ENCODE measurements at regions not wholly inside any gene's neighbourhood (a gene's known extent, or its start where the extent isn't known, plus 50 kb on each side); places are given as distances from the start of the nearest gene placed in this dataset.

GRCh38 chr16:86391486-86391885 lies 118.8 kb upstream of the FOXF1 start:
- no peak for DNase-seq

GRCh38 chr16:86391984-86392383 lies 118.3 kb upstream of the FOXF1 start:
- peak in 1 of 4 experiments; percentile 30 for DNase-seq

GRCh38 chr16:86392436-86393152 lies 117.7 kb upstream of the FOXF1 start:
- no peak for DNase-seq

DNA sequence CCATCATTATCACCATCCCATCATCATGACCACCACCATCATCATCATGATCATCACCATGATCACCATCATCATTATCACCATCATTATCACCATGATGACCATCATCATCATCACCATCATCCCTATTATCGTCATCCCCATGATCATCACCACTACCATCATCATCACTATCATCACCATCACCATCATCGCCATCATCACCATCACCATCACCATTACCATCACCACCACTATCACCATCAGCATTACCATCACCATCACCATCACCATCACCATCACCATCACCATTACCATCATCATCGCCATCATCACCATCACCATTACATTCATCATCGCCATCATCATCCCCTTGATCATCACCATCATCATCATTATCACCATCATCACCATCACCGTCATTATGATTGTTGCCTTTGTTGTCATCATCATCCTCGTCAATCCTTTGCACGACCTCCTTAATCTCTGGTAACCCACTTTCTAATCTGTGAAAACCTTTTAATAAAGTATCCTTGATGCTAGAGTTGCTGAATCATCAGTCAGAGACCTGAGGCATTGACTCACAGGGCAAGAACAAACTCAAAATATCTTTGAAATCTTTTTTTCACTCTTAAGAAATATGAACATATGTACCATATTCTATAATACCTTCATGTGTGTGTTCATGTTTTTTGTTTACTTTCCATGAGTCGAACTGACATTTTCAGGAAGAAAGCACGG lies 116.3 kb upstream of the FOXF1 start:
- no peak for DNase-seq

- no peak for DNase-seq
These were observed 114.8 kb upstream of the FOXF1 start for GRCh38 chr16:86395477-86395876.

GRCh38 chr16:86396422-86396821 lies 113.9 kb upstream of the FOXF1 start:
- no peak for DNase-seq

DNA sequence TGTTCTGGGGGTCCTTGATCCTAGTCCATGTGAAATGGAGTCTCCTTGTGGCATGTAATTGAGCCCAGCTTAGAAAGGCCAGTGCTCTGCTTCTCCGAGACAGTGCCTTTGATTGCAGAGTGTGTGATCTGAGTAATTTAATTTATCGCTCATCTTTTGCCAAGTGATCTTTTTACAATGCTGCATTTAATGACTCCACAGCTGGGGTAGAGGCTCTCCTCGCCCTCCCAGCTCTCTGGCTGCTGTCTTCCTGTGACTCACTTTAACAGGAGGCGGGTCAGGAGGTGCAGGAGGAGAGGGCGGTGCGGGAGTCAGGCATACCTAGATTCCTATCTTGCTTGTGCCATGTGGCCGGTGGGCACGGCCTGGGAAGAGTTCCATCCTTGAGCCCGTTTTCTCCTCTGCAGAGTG lies 113.4 kb upstream of the FOXF1 start:
- no peak for DNase-seq

- no peak for DNase-seq
These were observed 112.1 kb upstream of the FOXF1 start for GRCh38 chr16:86398201-86398600.

GRCh38 chr16:86398622-86399021 lies 111.7 kb upstream of the FOXF1 start:
- DNase-seq: no peak

DNA sequence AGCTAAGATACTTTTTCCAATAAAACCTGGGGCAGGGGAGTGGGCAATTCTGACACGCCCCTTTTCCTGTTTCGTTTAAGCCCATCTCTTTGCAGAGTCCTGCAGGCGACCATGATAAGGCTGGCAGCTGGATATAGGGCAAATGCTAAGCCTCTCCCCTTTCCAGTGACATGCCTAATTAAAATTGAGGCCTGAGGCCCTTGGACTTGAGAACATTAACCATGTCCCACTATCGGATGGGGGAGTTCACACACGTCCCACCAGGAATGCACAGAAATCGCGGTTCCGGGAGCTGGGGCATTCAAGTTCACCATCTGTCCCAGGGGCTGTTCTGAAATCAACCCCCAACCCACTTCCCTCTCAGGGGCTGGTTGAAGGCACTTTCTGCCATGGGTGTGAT lies 109.2 kb upstream of the FOXF1 start:
- DNase-seq: no peak

DNA sequence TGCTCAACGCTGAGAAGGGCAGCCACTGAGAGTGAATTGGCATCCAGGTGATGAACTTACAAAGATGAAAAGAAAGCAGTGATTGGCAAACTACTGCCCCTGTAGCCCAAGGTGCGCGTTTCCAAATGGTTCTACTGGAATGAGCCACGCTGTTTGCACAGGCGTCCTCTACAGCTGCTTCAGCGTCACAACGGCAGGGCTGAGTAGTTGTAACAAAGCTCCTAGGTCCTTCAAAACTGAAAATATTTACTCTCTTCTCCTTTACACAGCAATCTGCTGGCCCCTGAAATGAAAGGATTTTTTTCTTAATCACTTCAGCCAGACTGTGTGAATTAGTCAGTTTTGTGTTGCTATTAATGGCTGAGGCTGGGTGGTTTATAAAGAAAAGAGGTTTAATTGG lies 107.2 kb upstream of the FOXF1 start:
- no peak for DNase-seq

- DNase-seq: peak in 1 of 4 experiments; percentile 4
These were observed 106.7 kb upstream of the FOXF1 start for GRCh38 chr16:86403541-86404163.

GRCh38 chr16:86404678-86405077 lies 105.6 kb upstream of the FOXF1 start:
- no peak for DNase-seq

DNA sequence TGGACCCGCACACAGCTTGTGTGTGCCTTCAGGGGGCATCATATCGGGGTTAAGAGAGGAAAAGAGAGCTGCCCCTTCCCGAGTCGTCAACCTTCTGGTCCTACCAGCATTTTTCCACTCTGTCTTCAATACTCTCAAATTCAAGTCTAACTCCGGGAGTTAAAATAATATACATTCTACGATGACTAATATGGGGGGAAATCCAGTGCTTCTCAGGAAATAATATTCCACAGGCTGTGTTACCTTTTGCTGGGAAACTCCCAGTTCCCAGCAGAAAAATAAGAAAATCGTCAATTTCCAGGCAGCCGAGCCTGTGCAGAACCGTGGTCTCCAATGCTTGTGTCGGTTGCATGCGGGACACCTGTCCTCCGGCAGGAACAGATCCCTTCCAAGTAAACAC lies 105.0 kb upstream of the FOXF1 start:
- DNase-seq: no peak

- no peak for DNase-seq
These were observed 104.3 kb upstream of the FOXF1 start for GRCh38 chr16:86406056-86406455.

DNA sequence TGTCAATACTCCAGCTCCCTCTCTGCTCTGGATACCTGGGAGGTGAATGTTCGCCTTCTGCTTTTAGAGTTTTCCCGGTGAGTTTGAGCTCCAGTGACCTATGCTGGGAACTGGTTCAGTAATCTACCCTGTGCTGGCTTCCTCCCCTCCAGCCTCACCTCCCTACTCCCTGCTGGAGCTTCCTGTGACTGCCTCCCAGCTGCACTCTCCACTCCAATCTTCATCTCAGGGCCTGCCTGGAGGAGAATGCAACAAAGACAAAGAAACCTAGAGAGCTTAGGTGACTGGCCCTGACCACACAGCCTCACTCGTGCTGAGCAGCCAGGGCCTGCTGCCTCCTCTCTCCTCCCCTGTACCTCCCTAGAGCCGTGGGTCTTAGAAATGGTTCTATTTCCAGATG lies 101.6 kb upstream of the FOXF1 start:
- DNase-seq: no peak

DNA sequence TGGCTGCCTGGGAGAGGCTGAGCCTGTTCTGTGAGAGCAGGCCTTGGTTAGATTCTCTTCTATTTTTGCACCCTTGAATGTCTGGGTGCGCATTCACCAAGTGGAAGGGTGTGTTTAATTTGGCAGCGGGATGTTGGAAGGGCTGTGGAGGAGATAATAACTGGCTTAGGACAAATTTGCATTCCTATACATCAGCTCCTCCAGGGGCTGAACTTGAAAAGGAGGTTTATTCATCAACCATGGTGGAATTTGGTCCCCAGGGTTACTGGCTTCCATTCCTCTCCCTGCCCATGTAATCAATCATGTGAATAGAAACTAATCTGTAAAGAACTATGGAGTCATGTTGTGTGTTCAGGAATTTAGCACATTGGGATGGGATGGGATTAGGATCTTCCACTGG lies 100.2 kb upstream of the FOXF1 start:
- no peak for DNase-seq

- no peak for DNase-seq
These were observed 99.8 kb upstream of the FOXF1 start for GRCh38 chr16:86410529-86410928.

GRCh38 chr16:86411897-86412296 lies 98.4 kb upstream of the FOXF1 start:
- no peak for DNase-seq

DNA sequence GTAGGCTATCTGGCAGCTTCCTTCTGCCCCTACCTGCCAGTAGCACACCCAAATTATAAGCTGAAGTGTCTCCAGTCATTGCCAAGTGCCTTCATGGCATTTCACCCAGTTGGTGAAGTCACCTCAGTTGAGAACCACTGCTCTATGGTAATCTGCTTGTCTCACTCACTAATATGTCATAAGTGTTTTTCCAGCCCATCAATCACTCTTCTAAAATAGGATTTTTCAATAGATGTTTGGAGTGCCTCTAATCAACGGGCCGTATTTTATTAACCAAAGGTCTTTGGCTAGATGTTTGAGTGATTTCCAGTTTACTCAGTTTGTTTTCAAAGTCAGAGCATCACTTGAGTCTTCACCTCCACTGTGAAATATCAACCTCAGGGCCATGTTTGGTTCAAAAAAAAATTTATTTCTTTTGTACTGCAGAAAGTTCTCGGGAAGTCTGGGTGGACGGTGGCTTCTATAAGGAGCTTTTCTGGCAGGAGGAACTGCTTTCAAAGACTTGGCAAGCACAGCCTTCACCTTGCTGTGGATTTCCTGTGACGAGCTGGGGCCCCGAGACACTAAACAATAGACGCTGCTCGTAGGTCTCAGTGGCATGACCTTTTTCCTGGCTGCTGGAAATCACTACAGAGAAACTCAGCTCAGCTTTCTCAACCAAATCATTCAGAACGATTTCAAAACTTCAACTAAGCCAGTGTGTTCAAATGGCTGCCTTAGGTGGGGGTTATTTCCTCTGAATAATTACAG lies 95.2 kb upstream of the FOXF1 start:
- no peak for DNase-seq

- no peak for DNase-seq
These were observed 91.3 kb upstream of the FOXF1 start for GRCh38 chr16:86418981-86419380.

DNA sequence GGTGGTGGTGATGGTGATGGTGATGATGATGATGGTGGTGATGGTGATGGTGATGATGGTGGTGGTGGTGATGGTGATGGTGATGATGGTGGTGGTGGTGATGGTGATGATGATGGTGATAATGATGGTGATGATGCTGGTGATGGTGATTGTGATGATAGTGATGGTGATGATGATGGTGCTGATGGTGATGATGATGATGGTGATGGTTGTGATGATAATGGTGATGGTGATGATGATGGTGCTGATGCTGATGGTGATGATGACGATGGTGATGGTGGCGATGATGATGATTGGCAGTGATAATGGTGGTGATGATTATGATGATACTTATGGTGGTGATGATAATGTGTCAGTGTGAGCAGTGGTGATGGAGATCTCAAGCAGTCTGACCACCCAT lies 90.8 kb upstream of the FOXF1 start:
- no peak for DNase-seq

- DNase-seq: no peak
These were observed 88.3 kb upstream of the FOXF1 start for GRCh38 chr16:86421995-86422394.

All from suppressor macrophage (primary cell).